ENCODE measurements at regions not wholly inside any gene's neighbourhood (a gene's known extent, or its start where the extent isn't known, plus 50 kb on each side); places are given as distances from the start of the nearest gene placed in this dataset.

- ATAC-seq (ENCODE audit: low read depth) (no peak), DNase-seq (no peak)
- Histone ChIP-seq H3K9me3 (ENCODE audit: control extremely low read depth in 1 of 3, control insufficient read depth in 2 of 3, insufficient read depth in 1 of 3, low read length in 2 of 3) (no peaks in the 10 kb centered on the region), H3K4me2 (replicated peaks; ENCODE audit: low read depth, low read length, poor library complexity, severe bottlenecking) (no peak overlapping the region), H3K27ac (ENCODE audit: low read length in 2 of 2) (no peak overlapping the region), H3K79me2 (ENCODE audit: control insufficient read depth, insufficient read depth, low read length) (no peaks in the 10 kb centered on the region), H3K27me3 (replicated peaks in 1 of 4; ENCODE audit: control extremely low read depth in 1 of 4, control insufficient read depth in 3 of 4, insufficient read depth in 4 of 4, low read length in 3 of 4) (peaks cover 0 to 4% (median 0%) of the 10 kb centered on the region in 4 experiments), H3K4me3 (ENCODE audit: control extremely low read depth in 1 of 5, extremely low read depth in 1 of 5, insufficient read depth in 1 of 5, low read depth in 2 of 5, low read length in 4 of 5) (no peak overlapping the region), H3K36me3 (replicated peaks in 1 of 2; ENCODE audit: control extremely low read depth in 1 of 2, control insufficient read depth in 1 of 2, extremely low read depth in 1 of 2, insufficient read depth in 2 of 2, low read length in 1 of 2) (no peaks in the 10 kb centered on the region), H4K20me1 (ENCODE audit: control insufficient read depth, insufficient read depth, low read length, poor library complexity, severe bottlenecking) (no peaks in the 10 kb centered on the region), H3K9ac (ENCODE audit: low read length) (no peak overlapping the region), H2AFZ (ENCODE audit: insufficient read depth, low read depth, low read length, poor library complexity, severe bottlenecking) (no peak overlapping the region), H3K4me1 (ENCODE audit: control insufficient read depth in 2 of 2, insufficient read depth in 2 of 2, low read length in 2 of 2) (no peaks in the 10 kb centered on the region)
- Mint-ChIP-seq H3K9me3 (ENCODE audit: insufficient read depth) (no peaks in the 10 kb centered on the region), H3K27me3 (peaks cover 25% of the 10 kb centered on the region), H3K27ac (no peak overlapping the region), H3K4me1 (no peaks in the 10 kb centered on the region), H3K4me3 (no peak overlapping the region)
- intact Hi-C loops (cut with micrococcal nuclease) = no loop called here
- TF ChIP-seq EZH2 (IDR thresholded peaks at IDR 0.05; ENCODE audit: borderline replicate concordance, insufficient read depth, low read depth, low read length, poor library complexity, severe bottlenecking) = no peak
- no peak for TF ChIP-seq CTCF (IDR thresholded peaks at IDR 0.05)
- CTCF ChIA-PET = no interaction called here
- POLR2A ChIA-PET = no interaction called here
- 97% methylated on average over 3 of the region's 4 CpGs for WGBS (ENCODE audit: insufficient coverage)
These were observed 285.8 kb upstream of the DYNLRB2 start for GRCh38 chr16:80254970-80255369.

- H3K27me3 ChIP-seq (replicated peaks in 1 of 4; ENCODE audit: control extremely low read depth in 1 of 4, control insufficient read depth in 3 of 4, insufficient read depth in 4 of 4, low read length in 3 of 4) = peaks cover 0 to 4% (median 0%) of the 10 kb centered on the region in 4 experiments
These were observed 287.1 kb upstream of the DYNLRB2 start for GRCh38 chr16:80253741-80254140.

More at GRCh38 chr16:80253741-80254140, 287.1 kb upstream of the DYNLRB2 start:
- Histone ChIP-seq H3K4me1 (ENCODE audit: control insufficient read depth in 2 of 2, insufficient read depth in 2 of 2, low read length in 2 of 2) (no peaks in the 10 kb centered on the region), H3K27ac (ENCODE audit: low read length in 2 of 2) (no peak overlapping the region), H3K4me3 (ENCODE audit: control extremely low read depth in 1 of 5, extremely low read depth in 1 of 5, insufficient read depth in 1 of 5, low read depth in 2 of 5, low read length in 4 of 5) (no peak overlapping the region), H3K4me2 (replicated peaks; ENCODE audit: low read depth, low read length, poor library complexity, severe bottlenecking) (no peak overlapping the region), H2AFZ (ENCODE audit: insufficient read depth, low read depth, low read length, poor library complexity, severe bottlenecking) (no peak overlapping the region), H3K9me3 (ENCODE audit: control extremely low read depth in 1 of 3, control insufficient read depth in 2 of 3, insufficient read depth in 1 of 3, low read length in 2 of 3) (no peaks in the 10 kb centered on the region), H3K79me2 (ENCODE audit: control insufficient read depth, insufficient read depth, low read length) (no peaks in the 10 kb centered on the region), H4K20me1 (ENCODE audit: control insufficient read depth, insufficient read depth, low read length, poor library complexity, severe bottlenecking) (no peaks in the 10 kb centered on the region), H3K36me3 (replicated peaks in 1 of 2; ENCODE audit: control extremely low read depth in 1 of 2, control insufficient read depth in 1 of 2, extremely low read depth in 1 of 2, insufficient read depth in 2 of 2, low read length in 1 of 2) (no peaks in the 10 kb centered on the region), H3K9ac (ENCODE audit: low read length) (no peak overlapping the region)
- H3K9me3 Mint-ChIP-seq (ENCODE audit: insufficient read depth) = no peaks in the 10 kb centered on the region
- no peak for DNase-seq
- no peak overlapping the region for H3K27ac Mint-ChIP-seq
- intact Hi-C loops (cut with micrococcal nuclease) = no loop called here
- CTCF ChIA-PET = no interaction called here
- H3K4me3 Mint-ChIP-seq = no peak overlapping the region
- TF ChIP-seq EZH2 (IDR thresholded peaks at IDR 0.05; ENCODE audit: borderline replicate concordance, insufficient read depth, low read depth, low read length, poor library complexity, severe bottlenecking) (no peak), CTCF (IDR thresholded peaks at IDR 0.05) (no peak)
- H3K4me1 Mint-ChIP-seq = no peaks in the 10 kb centered on the region
- WGBS (ENCODE audit: insufficient coverage) = 95% methylated on average over 5 of the region's 5 CpGs
- ATAC-seq (ENCODE audit: low read depth) = no peak
- H3K27me3 Mint-ChIP-seq = peaks cover 29% of the 10 kb centered on the region
- POLR2A ChIA-PET = no interaction called here
